GM18508 (cell line): ENCODE measurements at regions not wholly inside any gene's neighbourhood (a gene's known extent, or its start where the extent isn't known, plus 50 kb on each side); places are given as distances from the start of the nearest gene placed in this dataset.
A peak's percentile ranks its signal among the peaks of the same experiment; 100 is the strongest.

ENCODE experiments used
- ATAC-seq: cut with Tn5 transposase; IDR thresholded peaks from one replicate; pipeline ENCODE4 v1.9.1; 2021; ENCODE audit warnings: moderate number of reproducible peaks; ENCODE audit not compliant: insufficient read depth, unreplicated experiment

- ATAC-seq = no peak
Observed at GRCh38 chr13:97133554-97133953, 88.6 kb upstream of the MBNL2 start.

GRCh38 chr13:97133955-97134354, 88.2 kb upstream of the MBNL2 start:
- no peak for ATAC-seq

DNA sequence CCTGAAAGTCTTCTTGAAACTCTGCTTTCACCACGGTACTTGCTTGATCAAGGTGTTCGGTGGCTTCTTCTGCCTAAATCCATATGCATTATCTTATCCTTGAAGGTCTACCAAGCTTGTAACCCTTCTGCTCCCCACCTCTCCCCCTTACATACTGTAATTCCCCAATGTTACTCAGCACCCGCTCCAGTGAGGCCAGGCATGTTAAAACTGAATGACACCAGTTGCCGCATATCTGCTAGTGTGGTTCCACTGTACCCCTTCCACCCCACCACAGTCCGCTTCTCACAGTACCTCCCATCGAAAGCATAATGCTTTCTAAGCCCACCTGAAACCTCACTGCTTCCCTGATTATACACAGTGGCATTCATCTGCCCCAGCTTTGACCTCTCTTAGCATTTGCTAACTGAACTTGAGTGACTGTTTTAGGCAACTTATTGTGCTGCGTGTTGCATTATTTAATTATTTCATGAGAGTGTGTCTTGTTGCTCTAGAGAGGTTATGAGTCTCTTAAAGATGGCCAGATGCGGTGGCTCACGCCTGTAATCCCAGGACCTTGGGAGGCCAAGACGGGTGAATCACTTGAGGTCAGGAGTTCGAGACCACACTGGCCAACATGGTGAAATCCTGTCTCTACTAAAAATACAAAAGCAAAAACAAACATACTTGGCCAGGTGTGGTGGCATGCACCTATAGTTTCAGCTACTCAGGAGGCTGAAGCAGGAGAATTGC, 87.6 kb upstream of the MBNL2 start:
- no peak for ATAC-seq

DNA sequence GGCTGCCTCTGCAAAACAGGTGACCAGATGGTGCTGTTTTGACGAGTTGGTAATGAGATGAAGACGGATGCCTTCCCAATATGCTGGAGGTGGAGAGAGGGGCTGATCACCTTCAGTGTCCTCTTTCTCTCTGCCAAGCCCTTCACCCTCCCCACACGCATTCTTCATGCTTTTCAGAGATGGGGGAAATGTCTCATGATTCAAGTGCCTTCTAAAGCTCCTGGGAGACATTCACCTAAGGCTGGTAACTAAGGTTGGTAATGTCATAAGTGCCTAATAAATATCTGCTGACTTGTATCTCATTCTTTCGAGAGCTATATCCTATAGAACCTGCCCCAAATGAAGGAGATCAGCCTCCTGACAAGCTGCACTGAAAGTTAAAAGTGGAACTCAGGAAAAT, 86.2 kb upstream of the MBNL2 start:
- ATAC-seq = no peak

DNA sequence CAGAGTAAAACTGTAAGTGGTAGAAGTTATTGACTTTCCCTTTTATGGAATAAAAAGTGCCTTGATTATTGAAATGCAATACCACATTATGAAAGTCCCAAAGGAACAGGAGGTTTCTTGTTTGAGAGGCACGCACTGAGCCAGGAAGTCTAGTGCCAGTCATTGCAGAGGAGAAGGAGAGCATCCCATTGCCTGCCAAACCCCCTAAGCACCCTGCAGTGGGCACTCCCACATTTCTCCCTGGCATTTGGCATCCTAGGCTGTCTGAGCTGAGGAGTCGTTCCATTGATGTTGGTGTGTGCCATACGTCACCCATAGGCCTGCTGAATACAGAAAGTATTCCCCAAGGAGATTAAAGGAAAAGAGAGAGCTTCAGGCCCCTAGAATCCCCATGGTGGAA, 85.7 kb upstream of the MBNL2 start:
- no peak for ATAC-seq

DNA sequence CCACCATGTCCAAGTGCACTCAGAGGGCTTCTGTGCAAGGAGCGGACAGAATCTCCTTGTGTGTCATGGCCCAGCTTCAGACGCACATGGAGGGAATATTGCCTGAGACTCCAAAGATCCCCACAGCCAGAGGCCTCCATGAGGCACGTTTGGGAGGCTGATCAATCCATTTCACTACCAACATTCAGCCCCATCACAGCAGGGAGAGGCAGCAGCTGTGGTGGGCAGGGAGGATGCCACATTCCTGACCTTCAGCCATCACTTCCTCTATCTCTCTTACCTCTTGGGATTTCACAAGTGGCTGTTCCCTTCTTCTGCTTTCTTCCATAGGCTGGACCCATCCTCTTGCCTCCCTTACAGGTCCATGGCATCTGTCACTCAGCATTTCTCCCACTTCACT, 82.4 kb upstream of the MBNL2 start:
- no peak for ATAC-seq

DNA sequence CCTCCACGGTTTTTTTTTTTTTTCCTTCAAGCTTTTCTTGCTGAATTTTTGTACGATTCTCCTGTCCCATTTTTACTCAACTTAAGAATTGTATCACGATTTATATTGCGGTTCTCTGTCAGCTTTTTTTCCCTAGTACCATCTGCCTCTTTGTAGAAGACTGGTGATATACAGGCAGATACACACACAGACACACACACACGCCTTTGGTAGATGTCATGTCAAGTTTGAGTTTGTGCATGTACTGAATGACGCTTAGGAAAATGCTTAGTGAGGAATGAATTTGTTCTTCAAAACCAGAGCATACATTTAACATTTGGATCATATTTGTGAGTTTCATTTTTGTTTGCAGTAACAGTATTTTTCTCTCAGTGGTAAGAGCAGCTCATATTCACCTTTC, 82.0 kb upstream of the MBNL2 start:
- ATAC-seq = no peak

DNA sequence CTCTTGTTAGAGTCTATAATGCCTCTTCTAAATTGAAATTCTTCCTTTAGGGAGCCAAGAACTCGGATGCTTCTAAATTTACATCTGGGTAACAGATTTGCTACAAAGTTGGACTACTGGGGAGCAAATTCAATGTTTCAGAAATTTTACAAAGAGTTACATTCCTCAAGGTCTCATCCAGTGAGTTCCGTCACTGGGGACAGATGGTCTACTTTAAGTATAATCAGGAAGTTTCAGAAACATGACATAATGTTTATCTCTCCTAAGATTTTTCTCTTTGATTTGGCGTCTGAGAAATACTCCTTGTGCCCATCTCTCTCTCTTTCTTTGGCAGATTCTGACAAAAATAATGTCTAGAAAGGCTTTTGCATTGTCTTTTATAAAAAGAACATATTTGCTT, 81.5 kb upstream of the MBNL2 start:
- no peak for ATAC-seq

DNA sequence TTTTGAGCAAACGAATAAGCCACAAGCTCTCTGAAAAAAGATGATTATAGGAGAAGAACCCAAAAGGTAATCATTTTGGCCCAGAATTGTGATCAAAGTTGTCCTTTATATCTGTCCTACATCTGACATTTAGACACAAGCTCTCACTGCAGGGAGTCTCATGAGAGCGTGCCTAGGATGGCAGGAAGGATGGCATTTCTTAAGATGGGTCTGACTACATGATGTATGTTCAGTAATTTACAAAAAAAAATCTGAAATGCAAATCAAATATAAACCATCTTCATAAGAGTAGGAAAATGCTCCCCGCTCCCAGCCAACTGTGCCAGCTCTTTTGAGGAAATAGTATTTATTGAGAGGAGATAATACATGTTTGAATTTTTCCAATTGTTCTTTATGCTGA, 81.0 kb upstream of the MBNL2 start:
- no peak for ATAC-seq

GRCh38 chr13:97141564-97142005, 80.5 kb upstream of the MBNL2 start:
- peak; percentile 95 for ATAC-seq

GRCh38 chr13:97142452-97142851, 79.7 kb upstream of the MBNL2 start:
- ATAC-seq = no peak

DNA sequence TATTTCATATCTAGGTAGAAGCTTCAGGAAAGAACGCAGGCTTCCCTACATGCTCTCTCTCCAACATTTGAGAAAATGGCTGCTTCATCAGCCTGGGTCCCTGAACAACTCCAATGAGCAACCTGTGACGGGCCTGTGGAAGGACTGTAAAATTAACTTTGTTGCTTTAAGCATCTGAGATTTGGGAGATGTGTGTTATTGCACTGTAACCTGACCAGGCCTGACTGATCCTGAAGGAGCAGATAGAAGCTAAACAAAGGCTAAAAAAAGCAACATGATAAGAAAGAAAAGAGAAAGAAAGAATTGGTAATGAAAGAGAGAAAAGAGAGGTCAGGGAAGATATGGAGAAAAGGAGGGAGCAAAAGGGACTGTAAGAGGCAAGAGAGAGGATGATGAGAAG, 77.1 kb upstream of the MBNL2 start:
- no peak for ATAC-seq

GRCh38 chr13:97148894-97149293, 73.2 kb upstream of the MBNL2 start:
- ATAC-seq = no peak

DNA sequence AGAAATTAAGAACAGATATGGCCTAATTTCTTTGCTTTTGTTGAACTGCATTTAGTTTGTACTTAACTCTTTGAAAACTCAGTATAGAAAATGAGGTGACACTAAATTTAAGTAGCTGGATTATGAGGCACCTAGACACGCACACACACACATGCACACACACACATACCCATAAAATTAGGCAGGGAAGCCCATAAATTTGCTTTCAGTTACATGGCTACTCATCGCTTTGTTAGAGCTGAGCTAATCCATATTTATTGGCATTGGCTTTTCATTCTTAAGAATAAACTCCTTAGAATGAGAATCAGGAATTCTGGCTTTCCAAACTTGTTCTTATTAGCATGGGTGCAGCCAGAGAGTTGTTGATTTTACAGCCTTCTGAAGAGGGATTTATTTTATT, 61.7 kb upstream of the MBNL2 start:
- no peak for ATAC-seq

GRCh38 chr13:97161582-97162231, 60.4 kb upstream of the MBNL2 start:
- ATAC-seq = no peak

GRCh38 chr13:97165502-97166425, 56.4 kb upstream of the MBNL2 start:
- ATAC-seq = no peak

DNA sequence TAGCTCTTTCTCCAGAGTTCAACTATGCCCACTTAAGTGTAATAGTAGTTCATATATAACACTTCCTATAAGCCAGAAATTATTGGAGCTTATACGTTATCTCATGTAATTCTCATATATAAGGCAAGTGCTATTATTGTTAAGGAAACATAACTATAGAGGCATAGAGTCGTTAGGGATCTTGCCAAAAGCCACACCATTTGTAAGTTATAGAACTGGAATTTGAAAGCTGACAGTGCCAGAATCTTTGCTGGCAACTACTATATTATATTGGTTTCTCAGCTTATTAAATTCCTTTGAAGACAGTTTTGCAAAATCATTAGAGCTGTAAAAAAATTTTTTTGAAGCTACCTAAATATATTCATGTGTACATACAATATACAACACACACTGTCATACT, 51.0 kb upstream of the MBNL2 start:
- no peak for ATAC-seq
